Heart left ventricle (tissue), 13 donors: ENCODE measurements at regions not wholly inside any gene's neighbourhood (a gene's known extent, or its start where the extent isn't known, plus 50 kb on each side); places are given as distances from the start of the nearest gene placed in this dataset.

Experiments used
- POLR2A ChIP-seq, 2 donors: fragments of 450-650 bp; IDR thresholded peaks; one replicate each; pipeline ENCODE4 v1.6.1; 2017; ENCODE audit warnings: antibody characterized with exemption in 2 of 2, mild to moderate bottlenecking in 2 of 2, moderate library complexity in 2 of 2
- TF ChIP-seq, protein P1 (sequence below), 12 donors: fragments of 200-600 bp; sonication (generic) in 4 of 12; IDR thresholded peaks; one replicate each; pipeline versions ENCODE4 v1.5.0 to v1.8.0; 2018 to 2022; ENCODE audit warnings: antibody characterized with exemption in 12 of 12, mild to moderate bottlenecking in 5 of 12
- donor health status: ischemic (EF 13 %, LVEDD 7.1; RV severe dilation, severe dysfunction).
- donor health status: DM: no; HTN: yes; CAD: no.
- donor health status: DM: no; HTN: no; CAD: no.
- donor health status: ischemic (EF 25% LVEDD 6.9; RV normal size, moderate dysfunction).
- donor health status: ischemic (EF 25% LVEDD 5.7; RV mildly dilated, moderate dysfunction).
- donor health status: ischemic (EF 35%, LVEDD 5.7; RV mildly dilated, moderate dysfunction).
- donor health status: nonischemic (EF 11% LVEDD 7.7; RV severe dilation, severe dysfunction).
- donor health status: DM: yes; HTN: yes; CAD: no.
- donor health status: PGD.
- donor health status: ischemic (EF 29% LVEDD 5.4; RV normal size, mild dysfunction).
- donor health status: nonischemic (EF 23%, LVEDD 6.1; RV moderate dilation, normal function).

DNA sequence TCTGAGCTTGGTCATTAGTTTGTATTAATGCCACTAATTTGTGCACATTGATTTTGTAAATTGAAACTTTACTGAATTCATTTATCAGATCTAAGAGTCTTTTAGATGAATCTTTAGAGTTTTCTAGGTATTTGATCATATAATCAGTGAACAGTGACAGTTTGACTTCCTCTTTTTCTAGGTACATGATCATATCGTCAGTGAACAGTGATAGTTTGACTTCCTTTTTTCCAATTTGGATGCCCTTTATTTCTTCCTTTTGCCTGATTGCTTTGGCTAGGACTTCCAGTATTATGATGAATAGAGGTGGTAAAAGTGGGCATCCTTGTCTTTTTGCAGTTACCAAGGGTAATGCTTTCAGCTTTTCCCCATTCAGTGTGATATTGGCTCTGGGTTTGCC is 421.4 kb upstream of the CPXCR1 start:
- TF ChIP-seq, protein P1, sequence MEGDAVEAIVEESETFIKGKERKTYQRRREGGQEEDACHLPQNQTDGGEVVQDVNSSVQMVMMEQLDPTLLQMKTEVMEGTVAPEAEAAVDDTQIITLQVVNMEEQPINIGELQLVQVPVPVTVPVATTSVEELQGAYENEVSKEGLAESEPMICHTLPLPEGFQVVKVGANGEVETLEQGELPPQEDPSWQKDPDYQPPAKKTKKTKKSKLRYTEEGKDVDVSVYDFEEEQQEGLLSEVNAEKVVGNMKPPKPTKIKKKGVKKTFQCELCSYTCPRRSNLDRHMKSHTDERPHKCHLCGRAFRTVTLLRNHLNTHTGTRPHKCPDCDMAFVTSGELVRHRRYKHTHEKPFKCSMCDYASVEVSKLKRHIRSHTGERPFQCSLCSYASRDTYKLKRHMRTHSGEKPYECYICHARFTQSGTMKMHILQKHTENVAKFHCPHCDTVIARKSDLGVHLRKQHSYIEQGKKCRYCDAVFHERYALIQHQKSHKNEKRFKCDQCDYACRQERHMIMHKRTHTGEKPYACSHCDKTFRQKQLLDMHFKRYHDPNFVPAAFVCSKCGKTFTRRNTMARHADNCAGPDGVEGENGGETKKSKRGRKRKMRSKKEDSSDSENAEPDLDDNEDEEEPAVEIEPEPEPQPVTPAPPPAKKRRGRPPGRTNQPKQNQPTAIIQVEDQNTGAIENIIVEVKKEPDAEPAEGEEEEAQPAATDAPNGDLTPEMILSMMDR (IDR thresholded peaks at IDR 0.05) = no peak
- TF ChIP-seq POLR2A (IDR thresholded peaks at IDR 0.05) = no peak
